ENCODE measurements at regions not wholly inside any gene's neighbourhood (a gene's known extent, or its start where the extent isn't known, plus 50 kb on each side); places are given as distances from the start of the nearest gene placed in this dataset.
"Not testable (repeated sequence)": the region's sequence is repeated elsewhere in the genome, so short reads cannot be mapped to it uniquely, and the experiment has no call there.

- no peak for DNase-seq (ENCODE audit: low read depth)
These were observed 103.0 kb upstream of the PLXNA2 start for GRCh38 chr1:208347191-208347590.

- DNase-seq (ENCODE audit: low read depth), result no peak
These were observed 105.6 kb upstream of the PLXNA2 start for GRCh38 chr1:208349694-208350330.

- DNase-seq (ENCODE audit: low read depth), result no peak
These were observed 106.6 kb upstream of the PLXNA2 start for GRCh38 chr1:208350815-208351214.

- no peak for DNase-seq (ENCODE audit: low read depth)
These were observed 107.7 kb upstream of the PLXNA2 start for GRCh38 chr1:208351838-208352237.

- not testable (repeated sequence) for DNase-seq (ENCODE audit: low read depth)
These were observed 109.6 kb upstream of the PLXNA2 start for GRCh38 chr1:208353797-208354196.

GRCh38 chr1:208357644-208358507, 113.7 kb upstream of the PLXNA2 start:
- no peak for DNase-seq (ENCODE audit: low read depth)

- no peak for DNase-seq (ENCODE audit: low read depth)
These were observed 114.5 kb upstream of the PLXNA2 start for GRCh38 chr1:208358651-208359050.

- DNase-seq (ENCODE audit: low read depth), result no peak
These were observed 117.8 kb upstream of the PLXNA2 start for GRCh38 chr1:208362011-208362410.

GRCh38 chr1:208366559-208366958, 122.4 kb upstream of the PLXNA2 start:
- no peak for DNase-seq (ENCODE audit: low read depth)

GRCh38 chr1:208369045-208369444, 124.9 kb upstream of the PLXNA2 start:
- DNase-seq (ENCODE audit: low read depth), result no peak

GRCh38 chr1:208369658-208370057, 125.5 kb upstream of the PLXNA2 start:
- DNase-seq (ENCODE audit: low read depth), result no peak

GRCh38 chr1:208374391-208374941, 130.3 kb upstream of the PLXNA2 start:
- DNase-seq (ENCODE audit: low read depth), result no peak

GRCh38 chr1:208381481-208381880, 137.3 kb upstream of the PLXNA2 start:
- no peak for DNase-seq (ENCODE audit: low read depth)

- DNase-seq (ENCODE audit: low read depth), result no peak
These were observed 144.0 kb upstream of the PLXNA2 start for GRCh38 chr1:208387908-208388811.

- no peak for DNase-seq (ENCODE audit: low read depth)
These were observed 149.2 kb upstream of the PLXNA2 start for GRCh38 chr1:208393416-208393815.

GRCh38 chr1:208393826-208394225, 149.6 kb upstream of the PLXNA2 start:
- no peak for DNase-seq (ENCODE audit: low read depth)

GRCh38 chr1:208397286-208397685, 153.1 kb upstream of the PLXNA2 start:
- DNase-seq (ENCODE audit: low read depth), result no peak

GRCh38 chr1:208405014-208405413, 160.8 kb upstream of the PLXNA2 start:
- DNase-seq (ENCODE audit: low read depth), result no peak

- no peak for DNase-seq (ENCODE audit: low read depth)
These were observed 165.0 kb upstream of the PLXNA2 start for GRCh38 chr1:208409176-208409575.

GRCh38 chr1:208410409-208410808, 166.2 kb upstream of the PLXNA2 start:
- DNase-seq (ENCODE audit: low read depth), result no peak

GRCh38 chr1:208413006-208413405, 168.8 kb upstream of the PLXNA2 start:
- no peak for DNase-seq (ENCODE audit: low read depth)

GRCh38 chr1:208418667-208419066, 174.5 kb upstream of the PLXNA2 start:
- no peak for DNase-seq (ENCODE audit: low read depth)
